Lower lobe of right lung (tissue), 2 donors: ENCODE measurements at regions not wholly inside any gene's neighbourhood (a gene's known extent, or its start where the extent isn't known, plus 50 kb on each side); places are given as distances from the start of the nearest gene placed in this dataset.

Source experiments
- ATAC-seq, 2 donors: fragments of 200-7000 bp; cut with Tn5 transposase; one replicate each; pipeline ENCODE4 v1.9.1; 2020 to 2022; ENCODE audit warnings: mild to moderate bottlenecking in 2 of 2, moderate library complexity in 2 of 2
- DNase-seq: peaks from one replicate; pipeline ENCODE4 v3.0.0-alpha.2; 2020
- H3K27ac ChIP-seq: fragments of 200-600 bp; one replicate; pipeline ENCODE4 v1.8.0; 2022
- H3K27me3 ChIP-seq: fragments of 200-600 bp; one replicate; pipeline ENCODE4 v1.8.0; 2022; ENCODE audit warnings: low read depth
- H3K36me3 ChIP-seq: fragments of 200-600 bp; one replicate; pipeline ENCODE4 v1.8.0; 2022; ENCODE audit warnings: mild to moderate bottlenecking
- H3K4me1 ChIP-seq: fragments of 200-600 bp; one replicate; pipeline ENCODE4 v1.8.0; 2022
- H3K4me3 ChIP-seq: fragments of 200-600 bp; one replicate; pipeline ENCODE4 v1.8.0; 2022; ENCODE audit warnings: mild to moderate bottlenecking
- H3K9me3 ChIP-seq: fragments of 200-600 bp; one replicate; pipeline ENCODE4 v1.8.0; 2022
- CTCF ChIP-seq: fragments of 200-600 bp; IDR thresholded peaks from one replicate; pipeline ENCODE4 v1.8.0; 2022; ENCODE audit warnings: antibody characterized with exemption, mild to moderate bottlenecking
- intact Hi-C: fragments of 100-400 bp; cut with DNase I; formaldehyde crosslinking; loops from one replicate; pipeline ENCODE4 v1.11.0; 2022
- donor health status: DM: no; HTN: yes; CAD: no; lungs with severe emphysema.

GRCh38 chr10:43899224-43899959, 250.7 kb upstream of the ZNF32 start:
- TF ChIP-seq CTCF, result no peak
- DNase-seq (no peak), ATAC-seq (no peak)
- Histone ChIP-seq H3K36me3 (no peaks in the 10 kb centered on the region), H3K4me1 (peaks cover 6% of the 10 kb centered on the region), H3K27ac (no peak overlapping the region), H3K4me3 (no peak overlapping the region), H3K27me3 (no peaks in the 10 kb centered on the region), H3K9me3 (no peaks in the 10 kb centered on the region)
- intact Hi-C loops, result no loop called here

GRCh38 chr10:43898592-43898991, 249.9 kb upstream of the ZNF32 start:
- no peak for ATAC-seq
- Histone ChIP-seq H3K4me3 (no peak overlapping the region), H3K9me3 (no peaks in the 10 kb centered on the region), H3K27ac (no peak overlapping the region), H3K27me3 (no peaks in the 10 kb centered on the region), H3K36me3 (no peaks in the 10 kb centered on the region), H3K4me1 (peaks cover 6% of the 10 kb centered on the region)
- intact Hi-C loops, result no loop called here
- DNase-seq, result no peak
- TF ChIP-seq CTCF, result no peak

- DNase-seq, result no peak
- intact Hi-C loops, result no loop called here
These were observed 249.2 kb upstream of the ZNF32 start for GRCh38 chr10:43897765-43898419.

GRCh38 chr10:43892062-43892770, 243.5 kb upstream of the ZNF32 start:
- Histone ChIP-seq H3K4me3 (no peak overlapping the region), H3K9me3 (no peaks in the 10 kb centered on the region), H3K36me3 (no peaks in the 10 kb centered on the region), H3K4me1 (no peaks in the 10 kb centered on the region), H3K27ac (no peak overlapping the region), H3K27me3 (no peaks in the 10 kb centered on the region)
- no peak for TF ChIP-seq CTCF
- ATAC-seq (peak; percentile 48 to 55), DNase-seq (no peak)
- intact Hi-C loops, result no loop called here

More at GRCh38 chr10:43897765-43898419, 249.2 kb upstream of the ZNF32 start:
- H3K27me3 ChIP-seq, result no peaks in the 10 kb centered on the region
- no peak for ATAC-seq
- H3K9me3 ChIP-seq, result no peaks in the 10 kb centered on the region
- no peak overlapping the region for H3K4me3 ChIP-seq
- TF ChIP-seq CTCF, result no peak
- H3K4me1 ChIP-seq, result peaks cover 6% of the 10 kb centered on the region
- H3K36me3 ChIP-seq, result no peaks in the 10 kb centered on the region
- no peak overlapping the region for H3K27ac ChIP-seq

- no peak overlapping the region for H3K4me3 ChIP-seq
- ATAC-seq (no peak), DNase-seq (no peak)
- no peaks in the 10 kb centered on the region for H3K4me1 ChIP-seq
- TF ChIP-seq CTCF, result no peak
- intact Hi-C loops, result no loop called here
- H3K9me3 ChIP-seq, result no peaks in the 10 kb centered on the region
- H3K36me3 ChIP-seq, result no peaks in the 10 kb centered on the region
- no peaks in the 10 kb centered on the region for H3K27me3 ChIP-seq
- H3K27ac ChIP-seq, result no peak overlapping the region
These were observed 242.6 kb upstream of the ZNF32 start for GRCh38 chr10:43891241-43891640.
